HEK293 (cell line): ENCODE measurements at regions not wholly inside any gene's neighbourhood (a gene's known extent, or its start where the extent isn't known, plus 50 kb on each side); places are given as distances from the start of the nearest gene placed in this dataset.

Source experiments
- CTCF ChIA-PET: fragments of 350-600 bp; formaldehyde crosslinking; extraction: SDS; loops from one replicate; lab custom pipeline; 2021; ENCODE audit warnings: antibody characterized with exemption; lab: Yijun Ruan, JAX
- POLR2A ChIA-PET: fragments of 300-600 bp; formaldehyde crosslinking; extraction: SDS; loops from one replicate; lab custom pipeline; 2020; ENCODE audit warnings: antibody characterized with exemption, inconsistent platforms; lab: Yijun Ruan, JAX
- H3K27ac ChIP-seq: fragments of 200-500 bp; sonication (Bioruptor generic); 2 replicates; pipeline ENCODE4 v1.5.1; 2014; ENCODE audit warnings: low read depth, low read length, control low read depth, inconsistent platforms; ENCODE audit errors: extremely low read depth
- H3K36me3 ChIP-seq, 2 experiments: fragments of 200-500 bp in 1 of 2; sonication (Bioruptor generic) in 1 of 2; 1 replicate in 1 of 2; 2 replicates in 1 of 2; pipeline ENCODE4 v1.5.1; 2014 to 2017; ENCODE audit warnings: inconsistent platforms in 2 of 2, low read length in 2 of 2; ENCODE audit not compliant: control insufficient read depth in 2 of 2, insufficient read depth in 1 of 2
- H3K4me1 ChIP-seq: fragments of 200-500 bp; sonication (Bioruptor generic); 2 replicates; pipeline ENCODE4 v1.5.1; 2014; ENCODE audit warnings: mild to moderate bottlenecking, low read length, inconsistent platforms; ENCODE audit not compliant: control insufficient read depth, insufficient read depth
- H3K4me3 ChIP-seq: 2 replicates; pipeline ENCODE4 v1.5.1; 2011; ENCODE audit warnings: low read depth, mild to moderate bottlenecking, control low read depth, low read length, moderate library complexity
- H3K9me3 ChIP-seq: fragments of 200-500 bp; sonication (Bioruptor generic); 2 replicates; pipeline ENCODE4 v1.5.1; 2014; ENCODE audit warnings: low read depth, low read length, inconsistent platforms; ENCODE audit not compliant: control insufficient read depth, insufficient read depth
- BCL6B ChIP-seq: fragments of 450-650 bp; formaldehyde crosslinking; IDR thresholded peaks from 2 replicates; pipeline ENCODE4 v1.5.1; 2017; ENCODE audit warnings: missing biosample characterization, missing genetic modification characterization
- EGR2 ChIP-seq: fragments of 450-650 bp; formaldehyde crosslinking; IDR thresholded peaks from 2 replicates; pipeline ENCODE4 v1.5.1; 2016; ENCODE audit warnings: low read depth, missing biosample characterization, missing genetic modification characterization
- GLIS2 ChIP-seq: fragments of 450-650 bp; formaldehyde crosslinking; IDR thresholded peaks from 2 replicates; pipeline ENCODE4 v1.5.1; 2016; ENCODE audit warnings: missing biosample characterization, missing genetic modification characterization
- HOXD13 ChIP-seq: sonication (generic); formaldehyde crosslinking; IDR thresholded peaks from 2 replicates; pipeline ENCODE4 v1.8.0; 2022; ENCODE audit warnings: missing genetic modification reagents, borderline replicate concordance
- KLF1 ChIP-seq: fragments of 450-650 bp; formaldehyde crosslinking; IDR thresholded peaks from 2 replicates; pipeline ENCODE4 v1.5.1; 2016; ENCODE audit warnings: missing biosample characterization, missing genetic modification characterization
- WT1 ChIP-seq: fragments of 450-650 bp; formaldehyde crosslinking; IDR thresholded peaks from 2 replicates; pipeline ENCODE4 v1.5.1; 2016; ENCODE audit warnings: missing biosample characterization, missing genetic modification characterization
- ZFHX2 ChIP-seq: fragments of 450-650 bp; formaldehyde crosslinking; conservative IDR thresholded peaks from 2 replicates; pipeline ENCODE4 v1.5.1; 2016; ENCODE audit warnings: missing biosample characterization, missing genetic modification characterization
- ZFP3 ChIP-seq: fragments of 450-650 bp; formaldehyde crosslinking; IDR thresholded peaks from 2 replicates; pipeline ENCODE4 v1.5.1; 2016; ENCODE audit warnings: low read depth, missing biosample characterization, missing genetic modification characterization
- ZNF146 ChIP-seq: fragments of 450-650 bp; formaldehyde crosslinking; IDR thresholded peaks from 2 replicates; pipeline ENCODE4 v1.5.1; 2016; ENCODE audit warnings: missing biosample characterization, missing genetic modification characterization
- ZNF16 ChIP-seq: fragments of 450-650 bp; formaldehyde crosslinking; IDR thresholded peaks from 2 replicates; pipeline ENCODE4 v1.5.1; 2016; ENCODE audit warnings: low read depth, missing biosample characterization, missing genetic modification characterization
- ZNF280C ChIP-seq: fragments of 450-650 bp; formaldehyde crosslinking; IDR thresholded peaks from 2 replicates; pipeline ENCODE4 v1.5.1; 2016; ENCODE audit warnings: missing biosample characterization, missing genetic modification characterization
- ZNF341 ChIP-seq: fragments of 450-650 bp; formaldehyde crosslinking; IDR thresholded peaks from 2 replicates; pipeline ENCODE4; 2016; ENCODE audit warnings: low read depth, missing biosample characterization, missing genetic modification characterization
- ZNF416 ChIP-seq: fragments of 450-650 bp; formaldehyde crosslinking; IDR thresholded peaks from 2 replicates; pipeline ENCODE4 v1.5.1; 2016; ENCODE audit warnings: missing biosample characterization, missing genetic modification characterization
- ZNF600 ChIP-seq: fragments of 450-650 bp; formaldehyde crosslinking; IDR thresholded peaks from 2 replicates; pipeline ENCODE4 v1.5.1; 2016; ENCODE audit warnings: missing biosample characterization, missing genetic modification characterization
- ZNF664 ChIP-seq: fragments of 450-650 bp; formaldehyde crosslinking; IDR thresholded peaks from 2 replicates; pipeline ENCODE4 v1.5.1; 2016; ENCODE audit warnings: missing biosample characterization, missing genetic modification characterization
- ZNF776 ChIP-seq: fragments of 450-650 bp; formaldehyde crosslinking; IDR thresholded peaks from 2 replicates; pipeline ENCODE4 v1.5.0; 2017; ENCODE audit warnings: missing biosample characterization, missing genetic modification characterization, borderline replicate concordance

- Histone ChIP-seq H3K4me1 (peaks cover 19% of the 10 kb centered on the region), H3K36me3 (no peaks in the 10 kb centered on the region), H3K27ac (no peak overlapping the region), H3K9me3 (no peaks in the 10 kb centered on the region), H3K4me3 (no peak overlapping the region)
- CTCF ChIA-PET, result interaction anchor here (0.7 to 1.0 kb wide), 2 partner anchors 143 to 166 kb away, joined by 3 read pairs; no protein-coding TSS in a partner anchor
- TF ChIP-seq ZNF16 (tag by site-specific recombination), result peak; percentile 48; the same call in 1 of the 2 replicates
- no peak for TF ChIP-seq ZNF416 (tag by site-specific recombination)
- no peak for TF ChIP-seq WT1 (tag by site-specific recombination)
- POLR2A ChIA-PET, result no interaction called here
Measured at GRCh38 chr15:70267306-70267705, 169.6 kb upstream of the TLE3 start.

- CTCF ChIA-PET, result interaction anchor here (0.7 to 1.0 kb wide), 2 partner anchors 144 to 238 kb away, joined by 3 read pairs; no protein-coding TSS in a partner anchor
- 0 out of 2 replicates have a peak, but pooled peaks have one; percentile 22 for TF ChIP-seq HOXD13 (CRISPR knock-in tag)
- TF ChIP-seq ZNF600, result peak; percentile 31; the same call in 1 of the 2 replicates
- TF ChIP-seq ZNF341 (tag by site-specific recombination), result peak; percentile 12; the same call in 1 of the 2 replicates
- peak; percentile 98 for TF ChIP-seq EGR2 (tag by site-specific recombination)
- TF ChIP-seq ZFHX2 (tag by site-specific recombination), result peak; percentile 94
- TF ChIP-seq ZFP3 (tag by site-specific recombination), result no peak
- no peak for TF ChIP-seq ZNF280C (tag by site-specific recombination)
- peak; percentile 81 for TF ChIP-seq KLF1 (tag by site-specific recombination)
- TF ChIP-seq GLIS2 (tag by site-specific recombination), result 0 out of 2 replicates have a peak, but pooled peaks have one; percentile 15
- no peak for TF ChIP-seq BCL6B (tag by site-specific recombination)
- no peak for TF ChIP-seq ZNF776 (tag by site-specific recombination)
- Histone ChIP-seq H3K4me1 (peaks cover 18% of the 10 kb centered on the region), H3K4me3 (no peak overlapping the region), H3K9me3 (no peaks in the 10 kb centered on the region), H3K36me3 (no peaks in the 10 kb centered on the region), H3K27ac (no peak overlapping the region)
- POLR2A ChIA-PET, result no interaction called here
Measured at GRCh38 chr15:70266412-70267121, 168.8 kb upstream of the TLE3 start.

GRCh38 chr15:70265986-70266385 is 168.3 kb upstream of the TLE3 start:
- Histone ChIP-seq H3K4me1 (peaks cover 13% of the 10 kb centered on the region), H3K27ac (no peak overlapping the region)
- CTCF ChIA-PET, result interaction anchor here (1.0 kb wide), 1 partner anchor 239 kb away, joined by 3 read pairs; no protein-coding TSS in a partner anchor

More at GRCh38 chr15:70265986-70266385, 168.3 kb upstream of the TLE3 start:
- H3K9me3 ChIP-seq, result no peaks in the 10 kb centered on the region
- POLR2A ChIA-PET, result no interaction called here
- TF ChIP-seq ZNF664 (tag by site-specific recombination), result no peak
- TF ChIP-seq ZNF146 (tag by site-specific recombination), result no peak
- no peak overlapping the region for H3K4me3 ChIP-seq
- no peaks in the 10 kb centered on the region for H3K36me3 ChIP-seq
